ENCODE measurements at regions not wholly inside any gene's neighbourhood (a gene's known extent, or its start where the extent isn't known, plus 50 kb on each side); places are given as distances from the start of the nearest gene placed in this dataset.

DNA sequence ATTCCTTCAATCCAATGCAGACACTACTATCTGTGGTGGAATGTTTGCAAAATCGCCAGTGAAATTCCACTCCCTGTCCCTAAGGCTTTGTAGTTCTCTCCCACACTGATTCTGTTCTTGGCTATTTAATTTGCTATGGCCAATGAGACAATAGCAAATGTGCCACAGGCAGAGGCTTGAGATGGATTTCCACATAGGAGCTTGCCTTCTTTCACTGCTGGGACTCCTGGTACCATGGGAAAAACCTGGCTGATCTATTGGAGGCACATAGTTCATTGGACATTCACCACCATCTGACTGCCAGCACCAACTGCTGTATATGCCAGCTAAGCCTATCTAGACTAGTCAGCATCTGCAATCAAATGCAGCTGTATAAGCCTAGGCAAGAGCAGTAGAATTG lies 103.8 kb downstream of the NR1D2 start:
- Histone ChIP-seq H3K4me3 (no peak overlapping the region), H3K4me1 (peaks cover 0 to 31% (median 12%) of the 10 kb centered on the region in 10 experiments; a peak in 13 of 20 replicates), H4K20me1 (no peaks in the 10 kb centered on the region), H3K36me3 (no peaks in the 10 kb centered on the region), H3K4me2 (peak overlapping the region in 4 of 11 experiments; percentile 50 to 78 (median 61); a peak in 4 of 22 replicates), H3K9ac (no peak overlapping the region), H3K27me3 (no peaks in the 10 kb centered on the region), H3K27ac (no peak overlapping the region), H3K9me3 (replicated peaks in 1 of 11) (no peaks in the 10 kb centered on the region)
- no peak for TF ChIP-seq Cebpa-rat (IDR thresholded peaks at IDR 0.05)

GRCh38 chr3:24052446-24052845 lies 107.4 kb downstream of the NR1D2 start:
- no peak for TF ChIP-seq Cebpa-rat (IDR thresholded peaks at IDR 0.05)
- Histone ChIP-seq H3K4me3 (no peak overlapping the region), H4K20me1 (no peaks in the 10 kb centered on the region), H3K9me3 (replicated peaks in 1 of 11) (no peaks in the 10 kb centered on the region), H3K4me2 (no peak overlapping the region), H3K27me3 (no peaks in the 10 kb centered on the region), H3K36me3 (no peaks in the 10 kb centered on the region), H3K4me1 (peaks cover 0 to 16% (median 8%) of the 10 kb centered on the region in 10 experiments; a peak in 13 of 20 replicates), H3K9ac (no peak overlapping the region), H3K27ac (no peak overlapping the region)

- no peak overlapping the region for H3K4me2 ChIP-seq
- peaks cover 0 to 9% (median 0%) of the 10 kb centered on the region in 10 experiments; a peak in 2 of 20 replicates for H3K4me1 ChIP-seq
- no peak overlapping the region for H3K27ac ChIP-seq
- H3K36me3 ChIP-seq = no peaks in the 10 kb centered on the region
- no peak overlapping the region for H3K4me3 ChIP-seq
- H3K9me3 ChIP-seq (replicated peaks in 1 of 11) = no peaks in the 10 kb centered on the region
- no peaks in the 10 kb centered on the region for H3K27me3 ChIP-seq
- H3K9ac ChIP-seq = no peak overlapping the region
- TF ChIP-seq Cebpa-rat (IDR thresholded peaks at IDR 0.05) = no peak
- H4K20me1 ChIP-seq = no peaks in the 10 kb centered on the region
Observed at GRCh38 chr3:24058940-24059705, 114.0 kb downstream of the NR1D2 start.

- Histone ChIP-seq H3K9me3 (replicated peaks in 1 of 11) (no peaks in the 10 kb centered on the region), H3K36me3 (no peaks in the 10 kb centered on the region), H3K4me1 (peaks cover 0 to 9% (median 0%) of the 10 kb centered on the region in 10 experiments; a peak in 2 of 20 replicates), H3K27ac (no peak overlapping the region), H3K9ac (no peak overlapping the region), H4K20me1 (no peaks in the 10 kb centered on the region), H3K4me3 (no peak overlapping the region), H3K27me3 (no peaks in the 10 kb centered on the region), H3K4me2 (no peak overlapping the region)
- TF ChIP-seq Cebpa-rat (IDR thresholded peaks at IDR 0.05) = no peak
Observed at GRCh38 chr3:24060055-24060454, 115.0 kb downstream of the NR1D2 start.

DNA sequence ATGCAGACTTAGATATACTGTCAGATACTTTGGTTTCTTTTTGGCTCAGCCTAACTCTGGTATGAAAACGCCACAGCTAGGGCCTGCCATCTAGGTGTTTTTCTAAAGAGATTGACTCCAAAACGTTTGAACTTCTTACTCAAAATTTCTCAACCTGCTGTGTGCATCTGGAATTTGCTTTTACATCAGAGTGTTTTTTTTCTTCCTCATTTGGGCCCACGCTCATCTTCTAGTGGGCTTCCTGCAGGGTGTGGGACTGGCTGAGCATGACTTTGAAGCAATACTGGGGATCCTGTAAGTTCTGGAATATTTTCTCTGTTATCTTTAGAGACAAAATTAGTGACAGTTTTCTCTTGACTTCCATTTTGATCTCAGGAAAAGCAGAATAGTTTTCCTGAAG lies 117.8 kb downstream of the NR1D2 start:
- H3K27ac ChIP-seq = no peak overlapping the region
- no peaks in the 10 kb centered on the region for H3K36me3 ChIP-seq
- H3K4me2 ChIP-seq = peak overlapping the region in 2 of 11 experiments; percentile 27 to 33; a peak in 3 of 22 replicates
- H3K9me3 ChIP-seq (replicated peaks in 1 of 11) = no peaks in the 10 kb centered on the region
- H3K4me1 ChIP-seq = peaks cover 0 to 9% (median 0%) of the 10 kb centered on the region in 10 experiments; a peak in 2 of 20 replicates
- H3K4me3 ChIP-seq = no peak overlapping the region
- no peak overlapping the region for H3K9ac ChIP-seq
- H3K27me3 ChIP-seq = no peaks in the 10 kb centered on the region
- TF ChIP-seq Cebpa-rat (IDR thresholded peaks at IDR 0.05) = no peak
- no peaks in the 10 kb centered on the region for H4K20me1 ChIP-seq
